ENCODE measurements at regions not wholly inside any gene's neighbourhood (a gene's known extent, or its start where the extent isn't known, plus 50 kb on each side); places are given as distances from the start of the nearest gene placed in this dataset.

- TF ChIP-seq CTCF (IDR thresholded peaks at IDR 0.05) (no peak), POLR2A (IDR thresholded peaks at IDR 0.05) (no peak)
Observed at GRCh38 chr12:91685917-91686316, 459.7 kb downstream of the BTG1 start.

All from right lobe of liver (tissue), 4 donors.